ENCODE measurements at regions not wholly inside any gene's neighbourhood (a gene's known extent, or its start where the extent isn't known, plus 50 kb on each side); places are given as distances from the start of the nearest gene placed in this dataset.

DNA sequence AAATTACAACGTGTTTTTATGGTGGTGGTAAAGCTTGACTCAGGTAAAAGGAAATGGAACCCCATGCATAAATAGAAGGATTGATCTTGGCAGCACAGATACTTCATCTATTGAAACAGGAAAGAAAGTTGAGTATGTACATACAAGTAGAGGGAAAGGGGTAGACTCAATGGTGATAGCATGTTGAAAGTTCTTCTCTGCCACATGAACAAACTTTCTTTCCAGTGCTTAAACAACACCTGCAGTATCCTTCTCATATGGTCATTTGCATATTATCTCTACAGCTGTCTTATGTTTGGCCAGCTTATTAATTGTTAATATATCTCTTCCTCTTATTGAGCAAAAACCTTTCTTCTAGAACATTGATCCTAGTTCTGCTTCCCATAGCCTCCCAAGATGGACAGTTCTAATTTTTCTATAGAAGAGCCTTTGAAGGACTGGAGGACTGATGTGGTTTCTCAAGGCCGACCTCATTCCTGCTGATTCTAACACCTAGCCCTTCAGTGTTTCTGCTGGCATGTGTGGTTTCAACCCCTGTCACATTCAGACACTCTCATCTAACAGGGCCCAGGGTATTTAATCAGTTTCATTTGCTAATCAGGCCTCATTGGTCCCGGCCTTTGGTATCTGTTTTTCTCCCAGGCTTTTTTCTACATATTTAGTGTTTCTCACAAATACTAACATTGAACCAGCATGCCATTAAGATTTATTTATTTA lies 108.1 kb upstream of the SPRY1 start:
- no peak for DNase-seq

DNA sequence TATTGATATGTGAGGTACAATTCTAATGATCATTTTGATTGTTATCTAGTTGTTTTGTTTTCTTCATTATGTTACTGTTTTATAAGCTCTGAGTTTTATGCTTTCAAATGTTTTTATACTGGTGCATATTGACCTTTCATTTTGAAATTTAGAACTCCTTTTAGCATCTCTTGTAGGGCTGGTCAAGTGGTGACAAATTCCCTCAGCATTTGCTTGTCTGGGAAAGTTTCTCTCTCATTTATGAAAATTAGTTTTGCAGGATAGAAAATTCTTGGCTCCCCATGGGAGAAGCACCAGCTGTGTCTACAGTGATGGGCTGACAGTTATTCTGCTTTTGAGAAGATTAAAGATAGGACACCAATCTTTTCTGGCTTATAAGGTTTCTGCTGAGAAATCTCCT lies 105.3 kb upstream of the SPRY1 start:
- no peak for DNase-seq

DNA sequence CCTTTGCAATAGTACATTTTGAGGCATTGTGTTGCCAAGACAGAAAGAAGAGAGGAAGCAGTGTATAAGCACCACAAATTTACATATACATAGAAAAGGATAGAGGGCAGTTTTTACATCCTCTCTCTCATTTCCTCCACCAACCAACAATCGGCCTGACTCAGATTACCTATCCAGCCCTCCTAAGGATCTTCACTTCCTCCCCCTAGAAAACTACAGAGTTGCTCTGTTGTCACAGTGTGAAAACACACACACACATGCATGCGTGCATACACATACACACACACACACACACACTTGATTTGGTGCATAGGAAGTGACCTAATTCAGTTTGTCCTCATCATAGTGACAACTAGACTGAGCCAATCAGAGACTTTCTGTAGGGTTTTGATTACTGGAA lies 98.8 kb upstream of the SPRY1 start:
- DNase-seq, result no peak

DNA sequence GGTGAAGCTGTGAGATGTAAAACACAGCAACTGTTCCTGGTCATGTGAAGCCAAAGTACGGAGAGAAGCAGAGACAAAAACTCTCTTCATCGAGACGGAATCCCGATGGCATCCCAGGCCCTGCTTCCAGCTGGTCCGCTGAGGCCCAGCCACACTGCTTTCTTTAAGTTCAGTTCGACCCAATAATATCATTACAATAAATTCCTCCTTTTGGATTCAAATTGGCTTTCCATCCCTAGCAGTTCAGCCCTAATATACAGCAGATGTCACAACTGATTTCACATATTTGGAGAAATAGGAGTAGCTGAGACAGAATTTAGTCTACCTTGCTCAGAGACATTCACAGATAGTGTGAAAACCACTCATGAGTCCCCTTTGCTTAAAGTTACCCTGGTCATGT lies 98.3 kb upstream of the SPRY1 start:
- DNase-seq, result no peak

DNA sequence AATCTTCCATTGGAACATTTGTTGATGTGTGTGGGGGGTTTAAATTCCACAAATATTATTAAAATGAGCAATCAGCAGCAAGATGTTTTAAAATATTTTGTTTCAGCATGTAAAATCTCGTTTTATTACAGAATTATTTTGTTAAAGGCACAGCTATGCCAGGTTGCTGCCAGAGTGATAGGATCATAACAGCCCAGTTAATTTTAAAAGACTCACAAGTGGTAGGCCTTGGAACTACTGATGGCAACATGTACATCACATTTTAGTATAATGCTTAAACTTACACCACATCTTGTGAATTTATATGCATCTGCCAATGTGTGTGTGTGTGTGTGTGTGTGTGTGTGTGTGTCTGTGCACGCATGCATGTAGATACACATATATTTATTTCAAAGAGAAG lies 97.8 kb upstream of the SPRY1 start:
- DNase-seq, result no peak

DNA sequence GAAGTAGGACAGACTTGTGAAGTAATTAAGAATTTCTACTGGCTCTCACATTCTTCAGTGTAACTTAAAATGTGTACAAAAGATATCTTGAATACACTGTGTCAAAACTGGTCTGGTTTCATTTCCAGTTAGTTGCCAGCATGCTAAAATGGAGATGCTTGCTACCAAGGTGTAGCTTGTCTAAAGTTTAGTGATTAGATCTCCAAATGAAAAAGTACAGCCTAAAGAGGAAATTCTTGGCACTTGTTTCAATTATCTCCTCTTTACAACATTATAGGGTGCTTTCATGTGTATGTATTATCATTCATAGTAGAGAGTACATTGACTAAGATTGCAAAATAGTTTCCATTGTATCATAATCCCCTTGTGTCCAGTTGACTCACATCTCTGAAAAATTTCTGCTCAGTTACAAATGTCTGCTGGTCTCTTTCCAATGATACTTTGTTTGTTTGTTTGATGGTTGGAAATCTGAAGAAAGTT lies 97.3 kb upstream of the SPRY1 start:
- DNase-seq, result no peak

DNA sequence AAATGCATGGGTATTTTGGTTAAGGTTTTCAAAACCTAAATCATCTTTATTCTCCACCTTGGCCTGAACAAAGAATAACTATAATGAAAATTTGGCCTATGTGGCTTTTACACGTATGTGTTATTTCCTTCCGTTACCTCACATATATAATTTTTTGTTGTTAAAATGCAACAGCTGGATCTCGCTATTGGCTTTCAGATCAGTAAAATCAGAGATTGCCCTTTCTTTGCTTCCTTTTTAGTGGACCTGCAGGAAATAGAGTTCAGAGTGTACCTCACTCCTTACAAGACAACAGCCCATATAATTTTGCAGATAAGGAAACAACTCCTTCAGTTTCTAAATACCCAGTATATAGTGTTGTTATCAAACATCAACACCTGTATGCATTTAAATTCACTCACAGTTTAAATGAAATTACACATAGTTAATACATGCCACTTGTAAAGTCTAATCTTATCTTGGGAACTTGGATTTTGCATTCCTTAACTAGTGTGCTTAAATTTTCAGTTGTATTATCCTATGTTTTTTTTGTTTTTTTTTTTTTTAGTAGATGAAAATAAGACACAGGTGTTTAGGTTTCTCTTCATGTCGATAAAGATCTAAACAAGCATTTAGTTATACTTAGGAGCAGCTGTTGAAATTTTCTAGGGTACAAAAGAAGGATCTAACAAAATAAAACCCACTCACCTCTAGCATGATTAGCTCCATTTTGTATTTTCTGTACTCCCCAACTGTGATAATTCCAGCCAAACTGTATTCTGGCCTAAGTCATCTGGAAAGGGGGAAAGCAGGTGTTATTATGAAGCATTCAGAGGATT lies 96.2 kb upstream of the SPRY1 start:
- DNase-seq, result no peak

DNA sequence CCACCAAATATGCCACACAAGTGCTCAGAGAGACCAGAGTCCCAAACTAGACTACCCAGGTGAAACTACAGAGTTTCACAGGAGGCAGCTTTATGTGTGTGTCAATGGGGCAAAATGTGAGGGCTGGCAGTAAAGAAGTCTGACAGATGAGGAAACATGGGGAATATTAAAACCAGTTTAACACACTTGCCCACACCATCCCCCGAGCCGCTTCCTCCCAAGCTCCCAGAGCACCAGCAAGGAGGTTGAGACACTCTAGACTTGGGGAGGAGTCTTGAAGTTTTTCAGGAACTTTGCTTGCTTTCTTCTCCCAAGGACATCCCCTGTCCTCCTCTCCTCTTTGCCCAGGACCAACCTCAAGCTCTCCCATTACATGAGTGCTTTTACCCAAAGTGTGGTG lies 94.7 kb upstream of the SPRY1 start:
- no peak for DNase-seq

DNA sequence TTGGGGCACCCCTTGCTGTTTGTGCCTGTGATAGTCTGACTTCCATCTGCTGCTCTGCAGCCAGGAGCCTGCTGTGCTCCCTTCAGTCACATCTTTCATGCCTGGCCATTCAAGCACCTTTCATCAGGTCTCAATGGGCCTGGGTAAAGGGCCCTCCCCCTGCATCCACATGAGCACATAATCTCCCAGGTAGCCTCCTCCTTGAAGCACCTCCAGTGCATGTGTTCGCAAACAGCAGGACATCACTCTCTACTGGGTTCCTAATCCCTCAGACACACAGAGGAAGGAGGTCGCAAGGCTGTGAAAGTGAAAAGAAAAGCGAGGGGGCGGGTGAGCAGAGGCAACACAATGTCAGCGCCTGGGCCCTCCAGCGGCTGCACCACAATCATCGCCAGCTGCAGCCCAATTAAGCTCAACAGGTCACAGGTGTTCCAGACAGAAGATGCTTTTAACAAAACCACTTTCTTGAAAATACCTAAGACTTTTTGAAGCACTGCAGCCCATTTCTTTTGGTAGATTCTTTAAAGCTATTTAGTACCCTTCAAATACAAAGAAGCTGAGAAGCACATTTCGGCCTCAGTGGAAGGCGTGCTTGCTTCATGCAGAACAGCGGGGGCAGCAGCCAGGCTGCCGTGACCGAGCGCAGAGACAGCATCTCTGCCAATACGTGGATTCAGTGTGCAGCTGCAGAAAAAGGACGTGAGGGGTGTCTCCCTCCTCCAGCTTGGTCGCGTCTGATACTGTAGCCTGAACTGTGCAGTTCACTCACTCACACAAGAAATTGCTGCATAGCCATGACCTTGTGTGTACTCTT lies 92.2 kb upstream of the SPRY1 start:
- DNase-seq, result no peak

DNA sequence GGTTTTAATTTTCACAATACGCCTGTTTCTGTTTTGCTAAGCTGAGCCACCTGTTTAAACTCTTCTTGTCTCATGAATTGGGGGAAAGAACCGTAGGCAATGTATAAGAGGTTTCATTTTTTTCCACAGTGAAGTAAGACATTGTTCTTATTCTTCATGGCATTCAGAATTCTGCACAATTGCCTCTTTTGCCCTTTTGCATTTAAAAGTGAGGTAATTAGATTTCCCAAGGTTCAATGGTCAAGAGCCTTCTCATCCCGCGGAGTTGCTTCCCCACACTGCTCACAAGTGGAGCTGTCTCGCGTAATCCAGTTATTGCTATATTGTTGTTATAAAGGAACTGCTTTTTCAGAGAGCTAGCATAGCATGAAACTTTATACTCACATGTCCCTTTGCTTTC lies 90.9 kb upstream of the SPRY1 start:
- no peak for DNase-seq

DNA sequence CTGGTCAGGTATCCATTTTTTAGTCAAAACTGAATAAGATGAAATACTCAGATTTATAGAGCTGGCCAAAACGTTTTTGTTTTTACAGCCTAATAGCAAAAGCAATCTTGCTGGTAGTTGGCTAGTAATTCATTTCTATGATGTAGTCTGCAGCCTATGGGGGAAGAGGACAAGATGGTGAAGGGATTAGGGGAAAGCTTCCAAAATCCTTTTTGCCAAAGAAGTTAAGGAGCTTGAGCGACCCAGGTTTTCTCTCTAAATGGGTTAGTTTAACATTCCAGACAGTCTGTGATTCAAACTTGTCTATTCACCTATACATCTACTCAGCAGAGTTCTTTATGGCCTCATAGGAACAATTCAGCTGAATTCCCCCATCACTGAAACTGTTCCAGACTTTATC lies 89.8 kb upstream of the SPRY1 start:
- no peak for DNase-seq

DNA sequence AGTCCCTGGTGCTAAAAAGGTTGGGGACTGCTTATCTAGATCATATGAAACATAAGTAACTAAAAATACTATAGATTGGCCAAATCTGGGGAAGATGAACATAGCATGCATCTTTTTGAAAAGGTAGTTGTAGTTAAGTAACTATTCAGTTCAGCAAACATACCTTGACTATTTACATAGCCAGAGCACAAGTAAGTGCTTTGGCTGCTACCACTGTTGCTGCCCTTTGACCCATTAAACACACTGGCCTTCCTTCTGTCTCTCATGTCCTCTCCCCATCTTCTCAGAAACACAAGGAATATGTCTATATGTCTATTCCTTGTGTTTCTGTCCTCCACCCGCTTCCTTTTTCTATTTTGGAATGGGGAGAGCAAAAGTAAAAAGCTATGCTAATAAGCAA lies 87.9 kb upstream of the SPRY1 start:
- no peak for DNase-seq

DNA sequence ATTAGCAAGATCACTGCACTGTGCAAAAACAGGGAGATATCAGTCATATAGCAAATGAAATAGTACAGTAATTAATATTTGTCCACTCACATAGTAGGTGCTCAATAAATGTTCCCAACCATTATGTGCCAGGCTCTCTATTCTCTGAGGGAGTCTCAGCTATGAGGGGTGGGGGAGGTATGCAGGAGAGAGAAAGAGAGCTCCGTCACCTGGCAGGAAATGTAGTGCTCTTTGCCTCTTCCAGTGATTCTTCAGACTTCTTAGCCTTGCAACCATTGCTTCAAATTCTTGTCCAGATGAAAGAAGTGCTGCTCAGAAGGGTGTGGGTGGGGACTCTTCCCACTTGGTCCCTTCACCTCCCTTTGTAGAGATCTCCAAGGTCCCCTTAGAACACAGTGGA lies 84.5 kb upstream of the SPRY1 start:
- no peak for DNase-seq

DNA sequence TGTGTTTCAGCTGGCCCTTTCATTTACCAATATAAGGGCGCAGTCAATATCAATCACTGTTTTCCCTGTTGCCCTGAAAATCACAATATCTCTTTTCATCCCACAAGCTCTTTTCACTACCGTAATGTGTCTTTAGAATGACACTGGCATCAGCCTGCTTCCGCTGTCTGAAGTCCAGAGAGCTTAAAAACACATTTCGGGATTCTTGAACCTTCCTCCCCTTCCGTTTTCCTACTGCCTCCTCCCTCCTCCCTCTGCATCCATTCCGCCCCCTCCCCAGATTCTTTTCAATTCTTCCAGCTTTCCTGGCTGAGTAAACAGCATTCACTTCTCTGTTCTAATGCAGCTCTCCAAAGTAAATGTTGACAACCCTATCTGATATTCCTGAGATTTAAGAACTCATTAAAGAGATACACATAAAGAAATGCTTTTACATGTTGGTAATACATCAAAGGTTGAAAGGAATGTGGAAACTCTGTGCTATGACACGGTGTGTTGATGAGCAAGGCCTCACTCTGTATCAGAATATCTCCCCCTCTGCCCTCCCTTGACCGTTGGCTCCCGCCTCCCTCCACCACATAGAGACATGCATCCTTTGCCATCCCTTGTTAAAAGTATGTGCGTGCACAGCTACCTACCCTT lies 83.5 kb upstream of the SPRY1 start:
- no peak for DNase-seq

DNA sequence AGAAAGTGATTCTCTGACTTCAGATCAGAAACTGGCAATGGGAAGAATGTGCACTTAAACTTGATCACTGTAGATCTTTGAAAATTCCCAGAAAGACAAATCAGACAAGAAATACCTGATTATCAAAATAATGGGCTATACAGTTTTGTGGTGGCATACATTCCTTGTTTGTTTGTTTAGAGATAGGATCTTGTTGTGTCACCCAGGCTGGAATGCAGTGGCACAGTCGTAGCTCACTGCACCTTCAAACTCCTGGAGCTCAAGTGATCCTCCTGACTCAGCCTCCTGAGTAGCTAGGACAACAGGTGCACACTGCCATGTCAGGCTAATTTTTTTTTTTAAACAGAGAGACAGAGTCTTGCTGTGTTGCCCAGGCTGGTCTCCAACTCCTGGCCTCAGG lies 81.0 kb upstream of the SPRY1 start:
- no peak for DNase-seq

DNA sequence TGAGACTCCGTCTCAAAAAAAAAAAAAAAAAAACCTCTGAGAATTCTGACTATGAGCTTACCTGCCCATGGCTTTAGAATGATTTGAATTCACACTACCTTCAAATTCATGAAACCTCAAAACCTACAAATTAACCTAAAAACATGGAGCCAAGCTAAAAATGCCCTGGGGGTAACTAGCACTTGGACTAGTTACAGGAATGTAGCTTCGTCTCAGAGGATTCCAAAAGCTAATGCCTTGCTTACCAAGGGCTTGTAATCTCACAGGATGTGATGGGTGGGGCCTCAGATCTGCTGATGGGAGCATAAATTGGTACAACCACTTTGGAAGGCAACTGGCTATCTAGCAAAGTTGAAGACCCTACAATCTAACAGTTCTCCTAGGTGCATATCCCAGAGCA lies 79.4 kb upstream of the SPRY1 start:
- no peak for DNase-seq

DNA sequence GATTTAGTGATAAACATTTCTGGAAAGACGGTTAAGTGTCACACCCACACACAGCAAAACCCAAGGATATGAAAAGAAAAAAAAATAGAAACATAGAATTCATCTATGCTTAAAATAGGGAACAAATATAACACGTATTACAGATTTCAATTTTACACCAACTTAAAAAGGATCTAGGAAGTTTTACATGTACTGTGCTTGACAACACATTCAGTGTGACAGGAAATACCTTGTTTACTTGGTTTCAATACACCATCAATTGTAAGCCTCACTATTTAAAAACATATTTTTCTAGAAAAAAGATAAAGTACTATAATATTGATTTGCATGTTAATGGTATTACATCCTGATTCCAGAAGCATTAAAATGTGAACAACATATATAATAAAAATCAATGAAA lies 77.0 kb upstream of the SPRY1 start:
- DNase-seq, result no peak

DNA sequence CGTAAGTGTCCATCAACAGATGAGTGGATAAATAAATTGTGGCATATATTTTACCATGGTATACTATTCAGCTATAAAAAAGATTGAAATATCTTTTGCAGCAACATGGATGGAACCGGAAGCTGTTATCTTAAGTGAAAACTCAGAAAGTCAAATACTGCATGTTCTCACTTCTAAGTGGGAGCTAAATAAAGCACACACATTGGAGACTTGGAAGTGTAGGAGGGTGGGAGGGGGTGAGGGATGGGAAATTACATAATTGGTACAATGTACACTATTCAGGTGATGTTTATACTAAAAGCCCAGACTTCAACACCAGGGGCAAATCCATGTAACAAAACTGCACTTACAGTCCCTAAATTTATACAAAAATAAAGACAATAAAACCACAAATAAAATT lies 72.6 kb upstream of the SPRY1 start:
- DNase-seq, result no peak

DNA sequence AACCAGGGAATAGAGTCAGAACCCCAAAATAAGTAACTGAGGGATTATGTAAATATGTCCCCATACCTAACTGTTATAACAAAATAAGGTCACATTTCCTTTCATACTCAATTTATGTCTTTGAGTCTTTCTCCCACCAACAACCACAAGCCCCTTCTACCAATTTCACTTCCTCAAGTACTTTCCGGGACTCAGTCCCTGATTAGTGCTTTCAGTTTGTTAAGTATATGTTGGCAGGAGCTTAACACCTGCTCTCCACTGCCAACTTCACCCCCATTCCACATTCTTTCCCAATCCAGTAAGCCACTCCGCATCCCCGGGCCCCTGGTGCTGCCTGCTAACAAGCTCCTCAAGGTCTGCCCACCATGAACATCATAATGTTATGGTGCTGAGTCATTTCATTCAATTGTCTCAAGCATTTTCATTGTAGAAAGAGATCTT lies 71.3 kb upstream of the SPRY1 start:
- no peak for DNase-seq

DNA sequence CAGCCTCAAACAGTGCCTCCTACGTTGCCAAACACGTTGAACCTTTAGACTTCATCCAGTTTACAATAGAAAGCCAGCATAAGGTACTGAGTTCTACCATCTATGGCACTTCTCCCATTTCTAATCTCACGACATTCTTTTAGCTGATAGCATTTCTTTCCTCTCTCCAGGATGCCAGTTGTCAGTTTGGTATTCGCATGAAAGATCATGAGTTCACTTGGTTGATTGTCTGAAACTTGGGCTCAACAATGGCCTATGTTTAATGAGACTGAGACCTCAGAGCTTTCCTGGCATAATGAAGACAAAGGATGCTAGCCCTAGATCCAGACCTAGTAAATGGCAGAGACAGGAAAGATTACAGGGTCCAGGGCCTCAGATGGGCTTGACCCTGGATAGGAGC lies 69.2 kb upstream of the SPRY1 start:
- DNase-seq, result no peak

DNA sequence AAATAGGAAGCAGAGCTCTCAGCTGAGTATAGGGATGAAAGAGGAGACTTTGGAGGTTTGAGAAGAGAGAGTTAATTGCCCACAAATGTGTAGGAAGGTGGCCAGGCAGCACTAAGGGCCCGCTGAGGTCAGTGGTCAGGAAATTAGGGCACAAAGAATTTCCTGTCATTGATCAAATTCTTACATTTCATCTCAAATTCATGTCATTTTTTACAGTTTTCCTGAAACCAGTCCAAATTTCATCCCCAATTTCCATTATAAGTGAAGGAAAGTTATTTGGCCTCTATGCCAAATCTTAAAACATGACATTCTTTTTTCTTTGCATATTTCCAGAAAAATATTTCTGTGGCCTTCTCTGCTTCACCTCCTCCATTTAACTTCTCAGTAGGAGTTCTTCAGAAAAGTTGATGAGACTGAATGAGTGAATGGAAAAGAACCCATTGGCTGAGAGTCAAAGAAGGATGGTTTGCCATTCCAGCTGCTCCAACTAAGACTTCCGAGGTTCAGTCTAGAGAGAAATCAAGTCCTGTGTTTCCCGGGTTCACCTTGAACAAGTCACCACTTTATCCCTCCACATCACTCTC lies 68.7 kb upstream of the SPRY1 start:
- no peak for DNase-seq

DNA sequence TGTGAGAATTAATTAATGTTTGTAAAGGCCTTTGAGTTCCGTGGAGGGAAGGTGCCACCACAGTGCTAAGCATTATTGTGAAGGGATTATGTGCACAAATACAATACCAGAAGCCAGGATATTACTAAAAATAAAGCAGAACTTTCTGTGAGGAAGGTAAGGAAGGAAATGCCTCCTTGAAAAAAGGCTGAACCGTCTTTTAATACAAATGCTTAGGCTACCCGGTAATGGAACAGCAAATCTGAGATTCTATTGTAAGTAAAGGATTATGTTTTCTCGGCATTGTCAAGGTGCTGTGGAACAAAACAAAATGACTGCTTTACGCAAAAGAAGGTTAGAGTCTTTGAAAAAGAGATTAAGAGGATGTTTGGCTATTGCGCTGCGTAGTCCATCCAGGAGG lies 57.9 kb upstream of the SPRY1 start:
- DNase-seq, result no peak
